GM23338 (cell line): ENCODE measurements at regions not wholly inside any gene's neighbourhood (a gene's known extent, or its start where the extent isn't known, plus 50 kb on each side); places are given as distances from the start of the nearest gene placed in this dataset.

ENCODE experiments used
- ATAC-seq: fragments of 200-7000 bp; cut with Tn5 transposase; 3 replicates; pipeline ENCODE4 v1.9.1; 2020
- DNase-seq: peaks from one replicate; pipeline ENCODE4 v3.0.0-alpha.2; 2015; ENCODE audit warnings: low spot score
- H2AFZ ChIP-seq: fragments of 200-600 bp; sonication (generic); 2 replicates; pipeline ENCODE4 v1.8.0; 2016; ENCODE audit warnings: antibody characterized with exemption, mild to moderate bottlenecking, moderate library complexity
- H3F3A ChIP-seq: fragments of 200-600 bp; sonication (generic); replicated peaks from 2 replicates; pipeline ENCODE4 v1.8.0; 2017; ENCODE audit warnings: antibody characterized with exemption, mixed run types, low read depth
- H3K27ac ChIP-seq: fragments of 200-600 bp; sonication (generic); 2 replicates; pipeline ENCODE4 v1.6.1; 2016; ENCODE audit warnings: low read depth
- H3K27me3 ChIP-seq: fragments of 200-600 bp; sonication (generic); 2 replicates; pipeline ENCODE4 v1.8.0; 2016; ENCODE audit warnings: mild to moderate bottlenecking, mixed run types, moderate library complexity; ENCODE audit not compliant: insufficient read depth
- H3K36me3 ChIP-seq: fragments of 200-600 bp; sonication (generic); 2 replicates; pipeline ENCODE4 v1.8.0; 2016; ENCODE audit warnings: mild to moderate bottlenecking; ENCODE audit not compliant: insufficient read depth
- H3K4me1 ChIP-seq: fragments of 200-600 bp; sonication (generic); 2 replicates; pipeline ENCODE4 v1.8.0; 2016; ENCODE audit warnings: mild to moderate bottlenecking, moderate library complexity; ENCODE audit not compliant: insufficient read depth
- H3K4me2 ChIP-seq: fragments of 200-600 bp; sonication (generic); 2 replicates; pipeline ENCODE4 v1.7.1; 2017; ENCODE audit warnings: mixed run types
- H3K4me3 ChIP-seq: fragments of 200-600 bp; sonication (generic); 2 replicates; pipeline ENCODE4 v1.6.1; 2016; ENCODE audit warnings: mixed run types
- H3K79me2 ChIP-seq: fragments of 200-600 bp; sonication (generic); replicated peaks from 2 replicates; pipeline ENCODE4 v1.8.0; 2017; ENCODE audit warnings: mild to moderate bottlenecking; ENCODE audit not compliant: insufficient read depth
- H3K9me2 ChIP-seq: fragments of 200-600 bp; sonication (generic); 2 replicates; pipeline ENCODE4 v1.8.0; 2017; ENCODE audit not compliant: insufficient read depth
- H4K20me1 ChIP-seq: fragments of 200-600 bp; sonication (generic); replicated peaks from 2 replicates; pipeline ENCODE4 v1.8.0; 2017; ENCODE audit warnings: mild to moderate bottlenecking; ENCODE audit not compliant: insufficient read depth
- H3K27ac Mint-ChIP-seq: 2 replicates; pipeline ENCODE4 v1.8.0; 2020; ENCODE audit warnings: inconsistent platforms, mild to moderate bottlenecking, moderate library complexity, mixed read lengths
- H3K27me3 Mint-ChIP-seq: 3 replicates; pipeline ENCODE4 v1.8.0; 2022; ENCODE audit warnings: low read depth, mild to moderate bottlenecking, moderate library complexity, mixed read lengths, inconsistent platforms; ENCODE audit not compliant: insufficient read depth, poor library complexity
- H3K36me3 Mint-ChIP-seq: 3 replicates; pipeline ENCODE4 v1.8.0; 2021; ENCODE audit warnings: low read depth, mild to moderate bottlenecking, inconsistent platforms, moderate library complexity, mixed read lengths
- H3K4me1 Mint-ChIP-seq: 3 replicates; pipeline ENCODE4 v1.8.0; 2020; ENCODE audit warnings: mild to moderate bottlenecking, inconsistent platforms, mixed read lengths
- H3K4me3 Mint-ChIP-seq: 3 replicates; pipeline ENCODE4 v1.8.0; 2021; ENCODE audit warnings: moderate library complexity, mild to moderate bottlenecking, inconsistent platforms, mixed read lengths
- H3K9me3 Mint-ChIP-seq: 3 replicates; pipeline ENCODE4 v1.8.0; 2020; ENCODE audit warnings: moderate library complexity, mild to moderate bottlenecking, inconsistent platforms, mixed read lengths
- CREB1 ChIP-seq: fragments of 250-450 bp; sonication (Bioruptor Pico); IDR thresholded peaks from 2 replicates; pipeline ENCODE4 v1.5.0; 2020; ENCODE audit warnings: low read depth, mild to moderate bottlenecking, moderate library complexity
- CTCF ChIP-seq, 2 experiments: fragments of 200-600 bp in 1 of 2; sonication (generic) in 1 of 2; conservative IDR thresholded peaks; 2 replicates each; pipeline versions ENCODE4 v1.5.1 to v1.6.1; 2016 to 2017; ENCODE audit warnings: antibody characterized with exemption in 2 of 2, low read depth in 2 of 2, mild to moderate bottlenecking in 2 of 2, moderate library complexity in 1 of 2
- EZH2 ChIP-seq: fragments of 200-600 bp; sonication (generic); IDR thresholded peaks from one replicate; pipeline ENCODE4 v1.8.0; 2017; ENCODE audit warnings: antibody characterized with exemption, mild to moderate bottlenecking, low read depth; ENCODE audit not compliant: unreplicated experiment
- EZH2phosphoT487 ChIP-seq: fragments of 200-600 bp; sonication (generic); IDR thresholded peaks from one replicate; pipeline ENCODE4 v1.8.1; 2018; ENCODE audit warnings: antibody characterized with exemption; ENCODE audit not compliant: unreplicated experiment
- JUNB ChIP-seq: IDR thresholded peaks from one replicate; pipeline ENCODE4 v1.6.1; 2016; ENCODE audit warnings: antibody characterized with exemption; ENCODE audit not compliant: unreplicated experiment
- NANOG ChIP-seq: IDR thresholded peaks from 2 replicates; pipeline ENCODE4 v1.6.1; 2016; ENCODE audit warnings: antibody characterized with exemption, borderline replicate concordance
- POLR2AphosphoS5 ChIP-seq: IDR thresholded peaks from 2 replicates; pipeline ENCODE4 v1.6.1; 2016; ENCODE audit warnings: antibody characterized with exemption, low read depth
- STAT1 ChIP-seq: IDR thresholded peaks from one replicate; pipeline ENCODE4 v1.6.1; 2016; ENCODE audit warnings: antibody characterized with exemption; ENCODE audit not compliant: unreplicated experiment
- ZNF114 ChIP-seq: fragments of 250-450 bp; sonication (Bioruptor Pico); IDR thresholded peaks from 2 replicates; pipeline ENCODE4 v1.5.0; 2020; ENCODE audit warnings: mild to moderate bottlenecking, moderate library complexity
- ZNF331 ChIP-seq: fragments of 250-450 bp; sonication (Bioruptor Pico); IDR thresholded peaks from 2 replicates; pipeline ENCODE4 v1.5.0; 2020; ENCODE audit warnings: low read depth, mild to moderate bottlenecking, moderate library complexity
- ZNF462 ChIP-seq: fragments of 250-450 bp; sonication (Bioruptor Pico); IDR thresholded peaks from 2 replicates; pipeline ENCODE4 v1.5.0; 2020; ENCODE audit warnings: mild to moderate bottlenecking, moderate library complexity
- TF ChIP-seq, protein P1 (sequence below): IDR thresholded peaks from 2 replicates; pipeline ENCODE4 v1.6.1; 2016; ENCODE audit warnings: antibody characterized with exemption
- TF ChIP-seq, protein P2 (sequence below): IDR thresholded peaks from one replicate; pipeline ENCODE4 v1.6.1; 2018; ENCODE audit warnings: antibody characterized with exemption; ENCODE audit not compliant: unreplicated experiment

DNA sequence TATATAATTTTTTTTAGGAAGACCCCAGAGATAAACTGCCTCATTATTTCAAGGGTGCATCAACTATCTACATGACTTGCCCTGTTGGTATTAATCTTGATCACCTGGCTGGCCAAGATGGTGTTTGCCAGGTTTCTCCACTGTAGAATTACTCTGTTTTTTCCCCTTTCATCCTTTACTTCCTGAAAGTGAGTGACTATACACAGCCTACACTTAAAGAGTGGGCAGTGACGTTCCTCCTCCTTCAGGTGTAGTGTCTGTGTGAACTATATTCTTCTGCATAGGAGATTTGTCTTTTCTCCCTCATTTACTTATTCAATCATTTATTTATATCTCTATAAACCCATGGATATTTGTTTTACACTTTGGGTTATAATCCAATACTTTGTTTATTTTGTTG lies 246.7 kb downstream of the IRF8 start:
- H3K27me3 ChIP-seq: no peaks in the 10 kb centered on the region

More for the DNA sequence above, 246.7 kb downstream of the IRF8 start:
- TF ChIP-seq ZNF114 (CRISPR knock-in tag) (no peak), NANOG (no peak), EZH2 (no peak), JUNB (no peak), ZNF331 (no peak), CREB1 (CRISPR knock-in tag) (no peak), ZNF462 (CRISPR knock-in tag) (no peak), STAT1 (no peak), CTCF (conservative IDR thresholded peaks at IDR 0.05; ENCODE audit: low read depth in 2 of 2) (no peak), EZH2phosphoT487 (no peak), POLR2AphosphoS5 (no peak)
- TF ChIP-seq, protein P1, sequence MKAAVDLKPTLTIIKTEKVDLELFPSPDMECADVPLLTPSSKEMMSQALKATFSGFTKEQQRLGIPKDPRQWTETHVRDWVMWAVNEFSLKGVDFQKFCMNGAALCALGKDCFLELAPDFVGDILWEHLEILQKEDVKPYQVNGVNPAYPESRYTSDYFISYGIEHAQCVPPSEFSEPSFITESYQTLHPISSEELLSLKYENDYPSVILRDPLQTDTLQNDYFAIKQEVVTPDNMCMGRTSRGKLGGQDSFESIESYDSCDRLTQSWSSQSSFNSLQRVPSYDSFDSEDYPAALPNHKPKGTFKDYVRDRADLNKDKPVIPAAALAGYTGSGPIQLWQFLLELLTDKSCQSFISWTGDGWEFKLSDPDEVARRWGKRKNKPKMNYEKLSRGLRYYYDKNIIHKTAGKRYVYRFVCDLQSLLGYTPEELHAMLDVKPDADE: no peak
- TF ChIP-seq, protein P2, sequence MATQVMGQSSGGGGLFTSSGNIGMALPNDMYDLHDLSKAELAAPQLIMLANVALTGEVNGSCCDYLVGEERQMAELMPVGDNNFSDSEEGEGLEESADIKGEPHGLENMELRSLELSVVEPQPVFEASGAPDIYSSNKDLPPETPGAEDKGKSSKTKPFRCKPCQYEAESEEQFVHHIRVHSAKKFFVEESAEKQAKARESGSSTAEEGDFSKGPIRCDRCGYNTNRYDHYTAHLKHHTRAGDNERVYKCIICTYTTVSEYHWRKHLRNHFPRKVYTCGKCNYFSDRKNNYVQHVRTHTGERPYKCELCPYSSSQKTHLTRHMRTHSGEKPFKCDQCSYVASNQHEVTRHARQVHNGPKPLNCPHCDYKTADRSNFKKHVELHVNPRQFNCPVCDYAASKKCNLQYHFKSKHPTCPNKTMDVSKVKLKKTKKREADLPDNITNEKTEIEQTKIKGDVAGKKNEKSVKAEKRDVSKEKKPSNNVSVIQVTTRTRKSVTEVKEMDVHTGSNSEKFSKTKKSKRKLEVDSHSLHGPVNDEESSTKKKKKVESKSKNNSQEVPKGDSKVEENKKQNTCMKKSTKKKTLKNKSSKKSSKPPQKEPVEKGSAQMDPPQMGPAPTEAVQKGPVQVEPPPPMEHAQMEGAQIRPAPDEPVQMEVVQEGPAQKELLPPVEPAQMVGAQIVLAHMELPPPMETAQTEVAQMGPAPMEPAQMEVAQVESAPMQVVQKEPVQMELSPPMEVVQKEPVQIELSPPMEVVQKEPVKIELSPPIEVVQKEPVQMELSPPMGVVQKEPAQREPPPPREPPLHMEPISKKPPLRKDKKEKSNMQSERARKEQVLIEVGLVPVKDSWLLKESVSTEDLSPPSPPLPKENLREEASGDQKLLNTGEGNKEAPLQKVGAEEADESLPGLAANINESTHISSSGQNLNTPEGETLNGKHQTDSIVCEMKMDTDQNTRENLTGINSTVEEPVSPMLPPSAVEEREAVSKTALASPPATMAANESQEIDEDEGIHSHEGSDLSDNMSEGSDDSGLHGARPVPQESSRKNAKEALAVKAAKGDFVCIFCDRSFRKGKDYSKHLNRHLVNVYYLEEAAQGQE: no peak
- no peak overlapping the region for H3K4me3 Mint-ChIP-seq
- no peaks in the 10 kb centered on the region for H3F3A ChIP-seq
- H3K36me3 ChIP-seq: no peaks in the 10 kb centered on the region
- H3K27me3 Mint-ChIP-seq: peaks cover 1% of the 10 kb centered on the region
- no peaks in the 10 kb centered on the region for H3K4me1 ChIP-seq
- no peak for DNase-seq
- H3K27ac ChIP-seq: 0 out of 2 replicates have a peak overlapping the region, but pooled peaks have one; percentile 18
- ATAC-seq: no peak
- H2AFZ ChIP-seq: no peak overlapping the region
- no peak overlapping the region for H3K27ac Mint-ChIP-seq
- no peaks in the 10 kb centered on the region for H3K79me2 ChIP-seq
- no peaks in the 10 kb centered on the region for H3K9me2 ChIP-seq
- H3K4me1 Mint-ChIP-seq: no peaks in the 10 kb centered on the region
- no peaks in the 10 kb centered on the region for H4K20me1 ChIP-seq
- H3K4me3 ChIP-seq: no peak overlapping the region
- H3K36me3 Mint-ChIP-seq: no peaks in the 10 kb centered on the region
- H3K4me2 ChIP-seq: no peak overlapping the region
- no peaks in the 10 kb centered on the region for H3K9me3 Mint-ChIP-seq
